ENCODE measurements at regions not wholly inside any gene's neighbourhood (a gene's known extent, or its start where the extent isn't known, plus 50 kb on each side); places are given as distances from the start of the nearest gene placed in this dataset.

DNA sequence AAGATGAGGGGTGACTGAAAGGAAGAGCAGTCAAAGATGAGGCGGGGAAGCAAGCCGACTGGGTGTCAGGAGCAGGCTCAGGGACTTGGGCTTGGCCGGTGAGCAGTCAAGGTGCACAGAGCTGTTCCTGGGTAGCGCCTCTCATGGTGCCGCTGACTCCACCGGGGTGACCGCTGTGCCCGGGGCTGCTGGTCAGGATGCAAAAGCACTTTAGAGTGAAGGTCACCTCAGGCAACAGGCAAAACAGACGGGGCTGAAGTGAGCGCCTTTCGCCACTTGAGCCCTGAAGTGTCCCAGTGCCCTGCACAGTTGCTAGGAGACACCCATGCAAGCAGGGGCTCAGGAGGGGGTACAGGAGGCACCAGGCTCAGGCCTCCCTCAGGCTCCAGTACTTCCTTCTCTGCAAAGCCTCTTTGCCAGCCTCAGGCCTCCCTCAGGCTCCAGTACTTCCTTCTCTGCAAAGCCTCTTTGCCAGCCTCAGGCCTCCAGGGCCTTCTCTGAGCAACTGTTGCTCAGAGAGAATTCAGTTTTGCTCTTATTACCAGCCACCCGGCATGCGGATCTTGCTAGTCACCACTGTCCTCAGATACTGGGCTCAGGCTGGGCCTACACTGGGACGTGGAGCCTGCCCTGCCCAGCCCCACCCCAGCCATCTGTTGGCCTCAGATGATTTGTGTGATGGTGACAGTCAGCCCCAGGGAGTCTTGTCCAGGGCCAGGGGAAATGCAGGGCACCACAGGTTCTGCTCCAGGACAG is 99.7 kb upstream of the IRF2BP2 start:
- DNase-seq (ENCODE audit: low read depth in 3 of 3, low spot score in 1 of 3): no peak

- no peak for DNase-seq (ENCODE audit: low read depth in 3 of 3, low spot score in 1 of 3)
These were observed 98.9 kb upstream of the IRF2BP2 start for GRCh38 chr1:234708700-234709395.

- no peak for DNase-seq (ENCODE audit: low read depth in 3 of 3, low spot score in 1 of 3)
These were observed 97.7 kb upstream of the IRF2BP2 start for GRCh38 chr1:234707641-234708040.

DNA sequence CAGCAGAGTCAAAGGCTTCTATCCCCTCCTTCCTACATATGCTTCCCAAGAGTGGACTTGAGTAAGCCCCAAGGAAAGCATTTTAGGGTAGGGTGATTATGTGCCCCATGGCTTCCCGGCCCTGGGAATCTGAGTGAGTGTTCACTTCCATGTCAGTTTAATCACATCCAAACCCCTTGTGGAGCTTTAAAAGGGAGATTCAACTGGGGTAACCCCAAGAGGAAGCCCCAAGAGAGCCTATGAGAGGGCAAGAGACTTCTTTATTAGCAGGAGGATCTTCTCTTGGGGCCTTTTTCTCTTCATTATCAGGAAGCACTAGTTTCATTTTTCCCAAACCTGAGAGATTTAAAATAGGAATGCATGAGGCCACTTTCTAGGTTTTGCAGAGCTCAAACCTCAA is 97.0 kb upstream of the IRF2BP2 start:
- no peak for DNase-seq (ENCODE audit: low read depth in 3 of 3, low spot score in 1 of 3)

- DNase-seq (ENCODE audit: low read depth in 3 of 3, low spot score in 1 of 3): no peak
These were observed 96.2 kb upstream of the IRF2BP2 start for GRCh38 chr1:234706199-234706598.

DNA sequence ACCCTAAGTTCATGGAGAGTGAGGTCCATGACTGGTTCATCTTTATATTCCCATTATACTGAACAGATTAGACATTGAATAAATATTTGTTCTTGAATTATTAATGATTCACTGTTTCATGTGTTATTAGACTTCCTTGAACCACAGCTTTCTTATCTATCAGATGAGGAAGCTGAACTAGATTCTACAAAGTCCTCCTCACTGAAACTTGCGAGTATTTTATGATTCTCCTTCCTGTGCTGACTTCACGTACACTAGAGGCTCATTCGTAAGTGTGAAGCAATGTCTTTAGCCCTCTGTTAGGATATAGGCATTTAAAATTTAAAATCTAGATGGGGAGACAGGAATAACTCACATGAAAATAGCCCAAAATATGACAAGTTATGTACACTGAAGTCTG is 95.6 kb upstream of the IRF2BP2 start:
- no peak for DNase-seq (ENCODE audit: low read depth in 3 of 3, low spot score in 1 of 3)

DNA sequence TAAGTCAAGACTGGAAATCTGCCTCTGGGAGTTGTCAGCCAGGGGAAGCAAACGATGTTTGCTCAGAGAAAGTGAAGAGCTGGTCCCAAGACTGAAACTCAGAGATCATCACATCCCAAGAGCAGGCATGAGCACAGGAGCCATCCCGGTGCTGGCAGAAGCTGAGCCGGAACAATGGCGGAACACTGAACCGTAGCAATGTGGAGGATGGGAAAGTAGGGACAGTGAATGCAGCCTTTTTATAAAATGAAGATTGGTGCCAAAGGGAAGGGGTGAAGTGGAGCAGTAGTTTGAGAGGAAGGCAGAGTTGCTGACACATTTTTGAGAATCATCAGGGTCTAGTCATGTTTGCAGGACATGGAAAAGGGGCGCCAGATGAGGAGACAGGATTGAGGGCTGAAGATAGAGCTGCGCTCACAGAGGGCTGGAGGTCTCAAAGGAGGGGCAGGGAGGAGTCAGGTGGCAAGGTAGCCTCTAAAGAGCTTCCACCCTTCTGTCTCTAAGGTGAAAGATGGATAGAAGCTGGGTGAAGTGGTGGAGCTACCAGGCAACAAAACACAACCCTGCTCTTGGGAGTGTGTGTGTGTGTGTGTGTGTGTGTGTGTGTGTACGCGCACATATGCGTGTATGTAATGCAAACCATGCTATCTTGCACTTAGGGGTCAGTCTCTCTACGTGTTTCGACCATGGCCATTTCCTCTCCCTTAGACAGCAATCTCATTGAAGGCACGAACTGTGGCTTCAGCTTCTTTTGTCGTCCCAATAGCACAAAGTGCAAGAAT is 94.3 kb upstream of the IRF2BP2 start:
- no peak for DNase-seq (ENCODE audit: low read depth in 3 of 3, low spot score in 1 of 3)

DNA sequence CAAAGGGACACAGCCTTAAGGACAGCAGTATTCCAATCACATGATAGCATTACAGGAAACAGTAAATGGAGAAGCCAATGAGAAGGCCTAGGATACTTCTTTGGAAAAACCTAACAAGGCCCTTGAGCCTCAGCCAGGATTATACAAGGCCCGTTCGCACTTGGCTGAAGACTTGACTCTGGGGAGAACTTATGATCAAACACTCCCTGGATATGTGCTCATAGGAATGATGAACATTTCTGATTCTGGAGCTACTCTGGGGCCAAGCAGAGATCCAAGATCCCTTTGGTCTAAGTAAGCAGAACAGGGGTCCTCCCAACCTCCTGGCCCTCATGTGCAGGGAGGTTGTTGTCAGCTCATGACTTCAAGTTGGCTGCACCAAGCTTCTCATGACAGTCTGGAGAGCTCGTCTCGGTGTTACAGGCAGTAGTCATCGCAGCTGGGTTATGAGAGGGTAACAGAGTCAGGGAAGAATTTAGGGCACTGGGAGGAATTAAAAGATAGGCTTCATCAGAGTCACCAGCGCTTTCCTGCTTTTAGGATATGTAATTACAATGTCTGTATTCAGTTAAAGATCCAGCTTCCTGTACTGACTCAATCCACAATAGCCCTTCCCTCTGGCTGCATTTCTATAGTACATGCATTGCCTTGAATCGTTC is 92.5 kb upstream of the IRF2BP2 start:
- DNase-seq (ENCODE audit: low read depth in 3 of 3, low spot score in 1 of 3): no peak

- no peak for DNase-seq (ENCODE audit: low read depth in 3 of 3, low spot score in 1 of 3)
These were observed 91.9 kb upstream of the IRF2BP2 start for GRCh38 chr1:234701737-234702341.

GRCh38 chr1:234699795-234700665 is 90.1 kb upstream of the IRF2BP2 start:
- DNase-seq (ENCODE audit: low read depth in 3 of 3, low spot score in 1 of 3): no peak

DNA sequence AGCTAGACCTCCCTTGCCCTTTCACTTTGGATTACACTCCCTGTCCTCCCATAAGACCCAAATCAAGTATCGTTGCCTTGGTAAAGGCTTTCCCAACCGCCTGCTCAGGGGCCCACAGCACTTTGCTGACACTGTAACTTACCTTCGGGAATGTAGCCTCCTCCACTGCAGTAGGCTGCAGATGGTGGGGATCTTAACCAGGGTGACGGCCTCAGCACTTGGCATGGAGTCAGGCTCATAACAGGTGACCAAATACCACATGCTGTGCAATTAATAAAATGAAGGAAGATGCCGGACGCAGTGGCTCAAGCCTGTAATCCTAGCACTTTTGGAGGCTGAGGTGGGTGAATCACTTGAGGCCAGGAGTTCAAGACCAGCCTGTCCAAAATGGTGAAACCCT is 88.7 kb upstream of the IRF2BP2 start:
- no peak for DNase-seq (ENCODE audit: low read depth in 3 of 3, low spot score in 1 of 3)

- no peak for DNase-seq (ENCODE audit: low read depth in 3 of 3, low spot score in 1 of 3)
These were observed 87.8 kb upstream of the IRF2BP2 start for GRCh38 chr1:234697741-234698140.

- no peak for DNase-seq (ENCODE audit: low read depth in 3 of 3, low spot score in 1 of 3)
These were observed 87.0 kb upstream of the IRF2BP2 start for GRCh38 chr1:234697015-234697414.

DNA sequence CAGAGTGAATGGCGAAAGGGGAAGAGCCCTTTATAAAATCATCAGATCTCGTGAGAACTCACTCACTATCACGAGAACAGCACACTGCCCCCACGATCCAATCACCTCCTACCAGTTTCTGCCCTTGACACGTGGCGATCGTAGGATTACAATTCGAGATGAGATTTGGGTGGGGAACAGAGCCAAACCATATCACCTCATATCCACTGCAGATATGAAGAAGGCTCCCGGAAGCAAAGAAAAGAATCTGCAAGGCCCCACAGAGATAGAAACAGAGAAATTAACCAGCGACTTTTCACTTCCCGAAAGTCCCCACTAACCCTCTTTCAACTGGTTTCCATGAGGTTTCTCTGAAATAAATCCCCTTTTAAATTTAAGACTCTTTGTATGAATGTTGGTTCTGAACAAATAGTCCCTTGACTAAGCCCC is 86.2 kb upstream of the IRF2BP2 start:
- DNase-seq (ENCODE audit: low read depth in 3 of 3, low spot score in 1 of 3): no peak

DNA sequence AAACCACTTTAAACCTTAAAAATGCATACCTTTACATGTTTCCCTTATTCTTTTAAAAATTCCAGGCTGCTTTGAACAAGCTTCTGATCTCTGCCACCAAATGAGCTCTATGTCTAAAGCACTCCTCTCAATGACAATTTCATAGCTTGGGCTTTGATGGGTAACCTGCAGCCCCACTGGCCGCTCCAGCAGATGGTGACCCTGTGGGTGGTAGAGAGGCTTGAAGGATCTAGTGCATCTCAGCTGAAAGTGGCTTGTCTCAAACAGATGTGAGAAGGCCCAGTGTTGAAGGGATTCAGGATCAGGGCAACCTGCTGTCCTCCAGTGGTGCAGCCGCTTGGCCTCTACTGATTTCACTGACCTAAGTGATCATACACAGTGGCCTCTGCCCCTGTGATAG is 84.7 kb upstream of the IRF2BP2 start:
- no peak for DNase-seq (ENCODE audit: low read depth in 3 of 3, low spot score in 1 of 3)

- DNase-seq (ENCODE audit: low read depth in 3 of 3, low spot score in 1 of 3): no peak
These were observed 83.1 kb upstream of the IRF2BP2 start for GRCh38 chr1:234692966-234693580.

GRCh38 chr1:234691567-234691966 is 81.6 kb upstream of the IRF2BP2 start:
- DNase-seq (ENCODE audit: low read depth in 3 of 3, low spot score in 1 of 3): no peak

DNA sequence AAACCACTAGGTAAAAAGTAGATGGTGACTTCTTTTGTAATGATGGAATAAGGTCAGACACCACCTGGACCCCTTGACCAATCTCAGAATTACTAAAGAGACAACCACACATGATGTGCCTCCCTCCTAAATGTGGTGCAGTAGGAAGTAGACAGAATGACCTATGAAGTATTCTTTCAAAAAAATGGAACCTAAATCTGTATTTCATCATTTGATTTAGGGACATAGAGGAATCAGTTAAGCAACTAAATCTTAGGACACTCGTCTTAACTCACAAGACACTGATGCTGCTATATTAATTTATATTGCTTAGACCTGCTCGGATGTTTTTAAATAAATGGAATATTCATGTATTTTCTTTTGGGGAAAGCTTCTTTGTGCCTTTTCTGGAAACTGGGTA is 80.9 kb upstream of the IRF2BP2 start:
- no peak for DNase-seq (ENCODE audit: low read depth in 3 of 3, low spot score in 1 of 3)

DNA sequence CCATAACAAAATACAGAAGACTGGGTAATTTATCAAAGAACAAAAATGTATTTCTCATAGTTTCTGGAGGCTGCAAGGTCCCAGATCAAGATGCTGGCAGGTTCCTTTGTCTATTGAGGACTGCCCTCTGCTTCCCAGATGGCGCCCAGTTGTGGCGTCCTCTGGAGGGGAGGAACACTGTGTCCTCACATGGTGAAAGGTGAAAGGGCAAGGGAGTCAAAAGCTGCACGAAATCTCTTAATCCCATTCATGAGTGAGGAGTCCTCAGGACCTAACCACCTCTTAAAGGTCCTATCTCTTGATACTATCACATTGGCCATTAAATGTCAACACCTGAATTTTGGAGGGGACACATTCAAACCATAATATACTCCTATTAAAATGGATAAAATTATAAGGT is 79.3 kb upstream of the IRF2BP2 start:
- no peak for DNase-seq (ENCODE audit: low read depth in 3 of 3, low spot score in 1 of 3)

- no peak for DNase-seq (ENCODE audit: low read depth in 3 of 3, low spot score in 1 of 3)
These were observed 77.0 kb upstream of the IRF2BP2 start for GRCh38 chr1:234687011-234687410.
